Left cardiac atrium (tissue), 4 donors: ENCODE measurements at regions not wholly inside any gene's neighbourhood (a gene's known extent, or its start where the extent isn't known, plus 50 kb on each side); places are given as distances from the start of the nearest gene placed in this dataset.
A peak's percentile ranks its signal among the peaks of the same experiment; 100 is the strongest.
"Not testable (repeated sequence)": the region's sequence is repeated elsewhere in the genome, so short reads cannot be mapped to it uniquely, and the experiment has no call there.

Experiments
- ATAC-seq, 2 donors: fragments of 200-7000 bp; cut with Tn5 transposase; one replicate each; pipeline ENCODE4 v1.9.1; 2020; ENCODE audit warnings: mild to moderate bottlenecking in 2 of 2, moderate library complexity in 2 of 2
- DNase-seq: peaks from one replicate; pipeline ENCODE4 v3.0.0-alpha.2; 2020
- intact Hi-C, 2 donors: fragments of 100-400 bp; cut with DNase I; formaldehyde crosslinking; loops; one replicate each; pipeline versions ENCODE4 v1.14.1 to v1.15.1; 2022 to 2023
- donor health status: DM: no; HTN: yes; CAD: no.
- donor health status: DM: no; HTN: yes; CAD: no; lungs with severe emphysema.
- donor health status: DM: yes; HTN: yes; CAD: no.
- donor health status: Dilated cardiomyopathy.

- DNase-seq (peak; percentile 17), ATAC-seq (no peak)
- intact Hi-C loops: loop anchor here in 1 of 2 donors (5.0 kb wide), 4 partner anchors 174 to 939 kb away; partner anchors contain the start of gene THBS1
These were observed 253.7 kb upstream of the RASGRP1 start for GRCh38 chr15:38818157-38818790.

- DNase-seq: no peak
- no peak for ATAC-seq
- intact Hi-C loops: loop anchor here in 1 of 2 donors (5.0 kb wide), 4 partner anchors 173 to 938 kb away; partner anchors contain the start of gene THBS1
These were observed 254.9 kb upstream of the RASGRP1 start for GRCh38 chr15:38819387-38819950.

- intact Hi-C loops: no loop called here
- DNase-seq (no peak), ATAC-seq (no peak)
These were observed 258.6 kb upstream of the RASGRP1 start for GRCh38 chr15:38823263-38823662.

GRCh38 chr15:38824719-38825118 lies 260.1 kb upstream of the RASGRP1 start:
- intact Hi-C loops: no loop called here
- no peak for ATAC-seq
- DNase-seq: no peak

GRCh38 chr15:38826880-38827279 lies 262.3 kb upstream of the RASGRP1 start:
- DNase-seq: no peak
- intact Hi-C loops: no loop called here
- ATAC-seq: no peak

- ATAC-seq (peak in 1 of 2 donors; percentile 41), DNase-seq (no peak)
- intact Hi-C loops: no loop called here
These were observed 263.5 kb upstream of the RASGRP1 start for GRCh38 chr15:38828031-38828532.

GRCh38 chr15:38829086-38829485 lies 264.5 kb upstream of the RASGRP1 start:
- intact Hi-C loops: no loop called here
- ATAC-seq: no peak
- DNase-seq: no peak

GRCh38 chr15:38842226-38842625 lies 277.6 kb upstream of the RASGRP1 start:
- intact Hi-C loops: no loop called here
- no peak for DNase-seq
- no peak for ATAC-seq

- DNase-seq (no peak), ATAC-seq (no peak)
- intact Hi-C loops: no loop called here
These were observed 278.5 kb upstream of the RASGRP1 start for GRCh38 chr15:38843051-38843501.

- ATAC-seq: no peak
- intact Hi-C loops: no loop called here
- no peak for DNase-seq
These were observed 279.3 kb upstream of the RASGRP1 start for GRCh38 chr15:38843736-38844590.

- intact Hi-C loops: no loop called here
- ATAC-seq (no peak), DNase-seq (no peak)
These were observed 280.1 kb upstream of the RASGRP1 start for GRCh38 chr15:38844736-38845135.

- DNase-seq (no peak), ATAC-seq (no peak)
- intact Hi-C loops: no loop called here
These were observed 281.7 kb upstream of the RASGRP1 start for GRCh38 chr15:38846346-38846745.

- intact Hi-C loops: no loop called here
- DNase-seq: no peak
These were observed 283.1 kb upstream of the RASGRP1 start for GRCh38 chr15:38847666-38848065.

GRCh38 chr15:38849046-38849445 lies 284.4 kb upstream of the RASGRP1 start:
- intact Hi-C loops: no loop called here
- ATAC-seq: no peak

More at GRCh38 chr15:38847666-38848065, 283.1 kb upstream of the RASGRP1 start:
- ATAC-seq: no peak

GRCh38 chr15:38852188-38852587 lies 287.6 kb upstream of the RASGRP1 start:
- ATAC-seq, intact Hi-C loops, DNase-seq: not testable (repeated sequence)

More at GRCh38 chr15:38849046-38849445, 284.4 kb upstream of the RASGRP1 start:
- no peak for DNase-seq

GRCh38 chr15:38853608-38854007 lies 289.0 kb upstream of the RASGRP1 start:
- ATAC-seq: no peak
- intact Hi-C loops: no loop called here
- DNase-seq: no peak

- intact Hi-C loops: no loop called here
- DNase-seq: no peak
These were observed 289.9 kb upstream of the RASGRP1 start for GRCh38 chr15:38854506-38854905.

GRCh38 chr15:38857814-38858213 lies 293.2 kb upstream of the RASGRP1 start:
- ATAC-seq: no peak
- intact Hi-C loops: no loop called here

More at GRCh38 chr15:38854506-38854905, 289.9 kb upstream of the RASGRP1 start:
- no peak for ATAC-seq

GRCh38 chr15:38859574-38859973 lies 295.0 kb upstream of the RASGRP1 start:
- intact Hi-C loops: no loop called here
- ATAC-seq (no peak), DNase-seq (no peak)

More at GRCh38 chr15:38857814-38858213, 293.2 kb upstream of the RASGRP1 start:
- DNase-seq: no peak

- intact Hi-C loops: no loop called here
- ATAC-seq (no peak), DNase-seq (no peak)
These were observed 295.6 kb upstream of the RASGRP1 start for GRCh38 chr15:38860253-38860652.
